OCI-LY7 (cell line): ENCODE measurements at regions not wholly inside any gene's neighbourhood (a gene's known extent, or its start where the extent isn't known, plus 50 kb on each side); places are given as distances from the start of the nearest gene placed in this dataset.

Experiments
- BruUV-seq: library from RNA; stranded (reverse); fragments of 400-500 nt; replicated peaks from 2 replicates; lab custom pipeline; 2021; lab: Mats Ljungman, UMichigan
- CTCF ChIA-PET: fragments of 300-600 bp; sonication (Branson Sonifier 250); formaldehyde crosslinking; loops from one replicate; lab custom pipeline; 2022; ENCODE audit warnings: antibody characterized with exemption; ENCODE audit not compliant: unreplicated experiment; lab: Charles Lee
- POLR2A ChIA-PET: fragments of 300-600 bp; sonication (Branson Sonifier 250); formaldehyde crosslinking; loops from one replicate; lab custom pipeline; 2022; ENCODE audit warnings: antibody characterized with exemption; lab: Charles Lee
- DNase-seq: peaks from one replicate; pipeline ENCODE4 v3.0.0-alpha.2; 2015; ENCODE audit warnings: low spot score
- H2AFZ ChIP-seq: fragments of 200-600 bp; sonication (generic), shearing (Covaris generic); 2 replicates; pipeline ENCODE4 v1.6.1; 2014; ENCODE audit warnings: mild to moderate bottlenecking, antibody characterized with exemption, low read length, moderate library complexity
- H3K27ac ChIP-seq: fragments of 200-600 bp; sonication (generic); 2 replicates; pipeline ENCODE4 v1.5.1; 2014; ENCODE audit warnings: mixed run types, low read depth, mild to moderate bottlenecking, moderate library complexity, low read length, inconsistent platforms; ENCODE audit not compliant: poor library complexity, severe bottlenecking
- H3K36me3 ChIP-seq: fragments of 200-600 bp; sonication (generic); 2 replicates; pipeline ENCODE4 v1.6.1; 2014; ENCODE audit warnings: mild to moderate bottlenecking, antibody characterized with exemption, low read length, moderate library complexity, mixed read lengths; ENCODE audit not compliant: insufficient read depth
- H3K4me1 ChIP-seq: fragments of 200-600 bp; sonication (generic); 2 replicates; pipeline ENCODE4 v1.5.1; 2014; ENCODE audit warnings: mild to moderate bottlenecking, low read length; ENCODE audit not compliant: insufficient read depth, poor library complexity, severe bottlenecking
- H3K4me2 ChIP-seq: fragments of 200-600 bp; sonication (generic); 2 replicates; pipeline ENCODE4 v1.6.1; 2014; ENCODE audit warnings: mild to moderate bottlenecking, low read length
- H3K4me3 ChIP-seq: fragments of 200-600 bp; sonication (generic); 2 replicates; pipeline ENCODE4 v1.5.1; 2014; ENCODE audit warnings: mild to moderate bottlenecking, low read depth, low read length; ENCODE audit not compliant: poor library complexity, severe bottlenecking
- H3K79me2 ChIP-seq: fragments of 200-600 bp; sonication (generic); 2 replicates; pipeline ENCODE4 v1.6.1; 2016; ENCODE audit warnings: low read depth, mild to moderate bottlenecking, low read length, moderate library complexity, mixed read lengths; ENCODE audit not compliant: insufficient read depth
- H3K9me2 ChIP-seq: fragments of 200-600 bp; sonication (generic); 2 replicates; pipeline ENCODE4 v1.6.1; 2016; ENCODE audit warnings: mild to moderate bottlenecking, low read length, mixed read lengths; ENCODE audit not compliant: insufficient read depth
- H3K9me3 ChIP-seq: fragments of 200-600 bp; sonication (generic); 2 replicates; pipeline ENCODE4 v1.6.1; 2014; ENCODE audit warnings: mild to moderate bottlenecking, mixed run types, low read length, mixed read lengths
- H4K20me1 ChIP-seq: fragments of 200-600 bp; sonication (generic); 2 replicates; pipeline ENCODE4 v1.6.1; 2014; ENCODE audit warnings: mild to moderate bottlenecking, antibody characterized with exemption, low read length, moderate library complexity, mixed read lengths; ENCODE audit not compliant: insufficient read depth
- EZH2phosphoT487 ChIP-seq: fragments of 200-600 bp; sonication (generic); IDR thresholded peaks from 2 replicates; pipeline ENCODE4 v1.6.1; 2018; ENCODE audit warnings: low read depth, borderline replicate concordance, mild to moderate bottlenecking, mixed run types, antibody characterized with exemption, low read length, moderate library complexity, mixed read lengths
- intact Hi-C: fragments of 100-400 bp; cut with micrococcal nuclease; formaldehyde crosslinking; loops from one replicate; pipeline ENCODE4 v1.10.0; 2022; ENCODE audit not compliant: unreplicated experiment
- TF ChIP-seq, protein P1 (sequence below): fragments of 200-600 bp; sonication (generic); conservative IDR thresholded peaks from 2 replicates; pipeline ENCODE4 v1.5.1; 2014; ENCODE audit warnings: mild to moderate bottlenecking, antibody characterized with exemption, low read length, moderate library complexity, mixed read lengths

DNA sequence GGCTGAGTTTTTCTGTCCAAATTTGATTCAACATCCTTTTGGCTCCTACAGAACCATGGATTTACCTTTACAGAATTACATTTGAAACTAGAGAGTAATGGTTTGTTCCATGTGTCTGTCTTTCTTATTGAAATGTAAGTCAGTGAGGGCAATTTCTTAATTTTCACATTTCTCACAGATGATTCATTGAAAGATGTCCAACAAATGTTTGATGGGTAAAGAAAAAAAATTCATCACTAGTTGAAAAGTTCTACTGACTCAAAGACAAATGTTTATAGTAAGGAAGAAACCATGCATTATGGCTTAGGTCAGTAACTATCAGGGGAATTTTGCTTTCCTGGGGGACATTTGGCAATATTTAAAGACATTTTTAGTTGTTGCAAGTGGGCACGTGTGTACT, 131.6 kb upstream of the TRPM3 start:
- Histone ChIP-seq H3K4me2 (no peak overlapping the region), H3K9me3 (no peaks in the 10 kb centered on the region), H3K36me3 (no peaks in the 10 kb centered on the region), H3K9me2 (no peaks in the 10 kb centered on the region), H3K4me3 (no peak overlapping the region), H2AFZ (no peak overlapping the region), H3K27ac (no peak overlapping the region), H3K4me1 (no peaks in the 10 kb centered on the region), H4K20me1 (no peaks in the 10 kb centered on the region), H3K79me2 (no peaks in the 10 kb centered on the region)
- ChIA-PET CTCF (no interaction called here), POLR2A (no interaction called here)
- DNase-seq = no peak
- BruUV-seq = no TSS peak
- intact Hi-C loops = no loop called here
- no peak for TF ChIP-seq EZH2phosphoT487
- TF ChIP-seq, protein P1, sequence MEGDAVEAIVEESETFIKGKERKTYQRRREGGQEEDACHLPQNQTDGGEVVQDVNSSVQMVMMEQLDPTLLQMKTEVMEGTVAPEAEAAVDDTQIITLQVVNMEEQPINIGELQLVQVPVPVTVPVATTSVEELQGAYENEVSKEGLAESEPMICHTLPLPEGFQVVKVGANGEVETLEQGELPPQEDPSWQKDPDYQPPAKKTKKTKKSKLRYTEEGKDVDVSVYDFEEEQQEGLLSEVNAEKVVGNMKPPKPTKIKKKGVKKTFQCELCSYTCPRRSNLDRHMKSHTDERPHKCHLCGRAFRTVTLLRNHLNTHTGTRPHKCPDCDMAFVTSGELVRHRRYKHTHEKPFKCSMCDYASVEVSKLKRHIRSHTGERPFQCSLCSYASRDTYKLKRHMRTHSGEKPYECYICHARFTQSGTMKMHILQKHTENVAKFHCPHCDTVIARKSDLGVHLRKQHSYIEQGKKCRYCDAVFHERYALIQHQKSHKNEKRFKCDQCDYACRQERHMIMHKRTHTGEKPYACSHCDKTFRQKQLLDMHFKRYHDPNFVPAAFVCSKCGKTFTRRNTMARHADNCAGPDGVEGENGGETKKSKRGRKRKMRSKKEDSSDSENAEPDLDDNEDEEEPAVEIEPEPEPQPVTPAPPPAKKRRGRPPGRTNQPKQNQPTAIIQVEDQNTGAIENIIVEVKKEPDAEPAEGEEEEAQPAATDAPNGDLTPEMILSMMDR = no peak

- TF ChIP-seq EZH2phosphoT487 = no peak
- TF ChIP-seq, protein P1 = no peak
- Histone ChIP-seq H3K79me2 (no peaks in the 10 kb centered on the region), H3K4me3 (no peak overlapping the region), H4K20me1 (no peaks in the 10 kb centered on the region), H3K9me2 (no peaks in the 10 kb centered on the region), H3K9me3 (no peaks in the 10 kb centered on the region), H3K4me1 (no peaks in the 10 kb centered on the region), H3K4me2 (no peak overlapping the region), H3K27ac (no peak overlapping the region), H3K36me3 (no peaks in the 10 kb centered on the region), H2AFZ (no peak overlapping the region)
- intact Hi-C loops = loop anchor here (2.0 kb wide), 1 partner anchor 610 kb away; no protein-coding TSS in a partner anchor
- ChIA-PET POLR2A (no interaction called here), CTCF (no interaction called here)
- DNase-seq = no peak
- no TSS peak for BruUV-seq
Measured at GRCh38 chr9:71250581-71250980, 129.2 kb upstream of the TRPM3 start.

- Histone ChIP-seq H2AFZ (no peak overlapping the region), H3K9me3 (no peaks in the 10 kb centered on the region), H3K79me2 (no peaks in the 10 kb centered on the region), H3K4me2 (no peak overlapping the region), H3K4me1 (no peaks in the 10 kb centered on the region), H3K27ac (no peak overlapping the region), H3K36me3 (no peaks in the 10 kb centered on the region), H4K20me1 (no peaks in the 10 kb centered on the region), H3K9me2 (no peaks in the 10 kb centered on the region), H3K4me3 (no peak overlapping the region)
- CTCF ChIA-PET = no interaction called here
- BruUV-seq = no TSS peak
- TF ChIP-seq, protein P1 = peak; percentile 87
- no peak for TF ChIP-seq EZH2phosphoT487
- intact Hi-C loops = loop anchor here (2.0 to 10.0 kb wide), 2 partner anchors 325 to 609 kb away; no protein-coding TSS in a partner anchor
- DNase-seq = peak; percentile 48
- POLR2A ChIA-PET = no interaction called here
Measured at GRCh38 chr9:71249729-71250317, 128.4 kb upstream of the TRPM3 start.
